SJCRH30 (cell line): ENCODE measurements at regions not wholly inside any gene's neighbourhood (a gene's known extent, or its start where the extent isn't known, plus 50 kb on each side); places are given as distances from the start of the nearest gene placed in this dataset.

ENCODE experiments used
- DNase-seq, 2 experiments: peaks; one replicate each; pipeline ENCODE4 v3.0.0-alpha.2; 2015 to 2020
- H3K27ac ChIP-seq: fragments of 250-450 bp; sonication (Bioruptor Pico); 2 replicates; pipeline ENCODE4 v1.5.1; 2020; ENCODE audit warnings: mild to moderate bottlenecking, moderate library complexity
- H3K27me3 ChIP-seq: fragments of 250-450 bp; sonication (Bioruptor Pico); 2 replicates; pipeline ENCODE4 v1.5.1; 2020; ENCODE audit warnings: mild to moderate bottlenecking, moderate library complexity
- H3K36me3 ChIP-seq: fragments of 250-450 bp; sonication (Bioruptor Pico); 2 replicates; pipeline ENCODE4 v1.5.1; 2020; ENCODE audit warnings: mild to moderate bottlenecking, moderate library complexity
- H3K4me1 ChIP-seq: fragments of 250-450 bp; sonication (Bioruptor Pico); 2 replicates; pipeline ENCODE4 v1.5.1; 2020; ENCODE audit warnings: mild to moderate bottlenecking, moderate library complexity
- H3K4me3 ChIP-seq: fragments of 250-450 bp; sonication (Bioruptor Pico); 2 replicates; pipeline ENCODE4 v1.5.1; 2020; ENCODE audit warnings: mild to moderate bottlenecking, moderate library complexity
- H3K9me3 ChIP-seq: fragments of 250-450 bp; sonication (Bioruptor Pico); replicated peaks from 2 replicates; pipeline ENCODE4 v1.5.1; 2020; ENCODE audit warnings: mild to moderate bottlenecking, moderate library complexity

DNA sequence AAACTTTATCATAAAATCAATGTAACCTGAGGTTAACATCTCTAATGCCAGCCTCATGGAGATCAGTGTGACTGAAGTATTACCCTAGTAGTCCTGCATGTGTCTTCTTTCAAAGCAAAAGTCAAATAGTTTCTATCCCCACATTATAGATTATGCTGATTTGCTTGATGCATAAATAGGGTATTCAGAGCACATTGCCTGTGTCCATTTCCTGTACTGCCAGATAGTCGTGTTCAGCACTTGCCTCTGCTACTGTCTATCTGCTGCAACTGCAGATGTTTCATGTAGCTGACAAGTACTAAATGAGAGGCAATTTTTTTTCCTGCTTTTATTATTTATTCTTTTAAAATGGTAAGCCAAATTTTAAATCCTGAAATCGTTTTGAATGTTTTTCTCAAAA, 348.7 kb downstream of the CHRM3 start:
- Histone ChIP-seq H3K4me3 (no peak overlapping the region), H3K36me3 (no peaks in the 10 kb centered on the region), H3K4me1 (peaks cover 2% of the 10 kb centered on the region; the same call in 1 of the 2 replicates), H3K27me3 (no peaks in the 10 kb centered on the region), H3K9me3 (no peaks in the 10 kb centered on the region), H3K27ac (no peak overlapping the region)
- DNase-seq, result no peak

GRCh38 chr1:239736479-239736878, 350.1 kb downstream of the CHRM3 start:
- Histone ChIP-seq H3K36me3 (no peaks in the 10 kb centered on the region), H3K9me3 (no peaks in the 10 kb centered on the region), H3K27ac (no peak overlapping the region), H3K4me1 (peaks cover 2% of the 10 kb centered on the region; the same call in 1 of the 2 replicates), H3K27me3 (no peaks in the 10 kb centered on the region), H3K4me3 (no peak overlapping the region)
- no peak for DNase-seq

- Histone ChIP-seq H3K27me3 (no peaks in the 10 kb centered on the region), H3K9me3 (no peaks in the 10 kb centered on the region), H3K4me3 (no peak overlapping the region), H3K36me3 (no peaks in the 10 kb centered on the region), H3K4me1 (no peaks in the 10 kb centered on the region; the same call in 1 of the 2 replicates), H3K27ac (no peak overlapping the region)
- DNase-seq, result no peak
These were observed 352.3 kb upstream of the FMN2 start for GRCh38 chr1:239739375-239739774.

DNA sequence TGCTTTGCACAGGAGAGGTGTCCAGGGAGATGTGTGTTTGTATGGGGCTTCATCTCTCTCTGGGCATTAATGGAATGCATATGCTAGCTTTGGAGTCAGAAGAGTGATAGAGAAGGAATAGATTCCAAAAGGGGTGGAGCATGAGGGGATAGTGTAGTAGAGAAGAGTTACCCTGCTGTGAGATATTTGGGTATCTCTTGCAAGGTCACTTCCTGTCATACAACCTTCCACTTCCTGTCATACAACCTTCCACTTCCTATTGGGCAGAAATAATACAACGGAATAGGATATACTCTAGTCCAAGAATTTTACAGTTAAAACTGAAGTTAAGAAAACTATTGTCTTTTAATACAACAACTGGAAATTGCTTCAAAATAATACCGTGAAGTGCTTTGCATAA, 351.8 kb upstream of the FMN2 start:
- no peak for DNase-seq
- no peaks in the 10 kb centered on the region; the same call in 1 of the 2 replicates for H3K4me1 ChIP-seq
- no peaks in the 10 kb centered on the region for H3K9me3 ChIP-seq
- no peaks in the 10 kb centered on the region for H3K36me3 ChIP-seq
- H3K4me3 ChIP-seq, result no peak overlapping the region
- H3K27me3 ChIP-seq, result no peaks in the 10 kb centered on the region
- H3K27ac ChIP-seq, result no peak overlapping the region

DNA sequence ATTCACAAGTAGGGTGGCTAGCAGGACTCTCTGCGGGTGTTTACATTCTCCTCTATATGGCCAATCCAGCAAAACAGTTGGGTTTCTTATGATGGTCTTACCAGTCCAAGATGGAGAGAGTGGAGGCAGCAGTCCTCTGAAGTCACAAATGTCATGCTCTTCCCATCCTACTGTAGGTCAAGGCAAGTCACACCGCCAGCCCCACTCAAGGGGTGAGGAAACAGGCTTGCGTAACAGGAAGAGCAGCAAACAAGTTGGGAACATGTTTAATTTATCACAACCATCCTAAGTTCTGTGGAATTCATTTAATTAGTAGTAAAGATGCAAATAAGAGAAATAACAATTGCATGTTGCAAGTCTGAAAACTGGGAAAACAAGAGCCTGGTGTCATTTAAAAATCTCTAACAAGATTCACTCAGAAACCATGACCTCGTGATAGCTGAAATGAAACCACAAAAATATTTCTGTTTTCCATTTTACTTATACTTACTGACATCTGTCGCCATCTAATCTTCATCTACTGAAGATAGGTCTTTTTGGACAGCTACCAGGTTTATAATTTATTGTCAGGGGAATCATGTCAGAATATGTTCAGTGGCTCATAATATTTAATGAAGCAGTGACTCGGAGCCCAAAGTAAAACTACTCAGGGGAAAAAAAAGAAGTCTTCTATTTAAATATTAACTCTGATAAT, 349.1 kb upstream of the FMN2 start:
- Histone ChIP-seq H3K4me3 (no peak overlapping the region), H3K27me3 (no peaks in the 10 kb centered on the region), H3K9me3 (no peaks in the 10 kb centered on the region), H3K36me3 (no peaks in the 10 kb centered on the region), H3K27ac (no peak overlapping the region), H3K4me1 (no peaks in the 10 kb centered on the region)
- DNase-seq, result no peak

DNA sequence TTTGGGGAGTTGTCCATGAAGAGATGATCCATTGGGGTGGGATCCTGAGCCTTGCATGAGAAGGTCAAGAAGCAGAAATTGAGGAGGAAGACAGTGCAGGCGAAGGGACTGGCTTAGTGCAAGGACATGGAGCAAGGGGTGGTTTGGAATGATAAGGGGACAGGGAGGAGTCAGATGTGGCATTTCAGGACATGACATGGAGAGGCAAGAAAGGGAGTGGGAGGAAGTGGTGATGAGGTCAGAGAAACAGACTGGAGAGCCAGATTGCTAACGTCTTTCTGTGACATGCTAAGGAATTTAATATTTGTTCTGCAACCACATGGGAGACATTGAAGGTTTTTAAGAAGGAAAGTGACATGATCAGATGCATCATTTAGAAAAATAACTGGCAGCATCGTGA, 346.8 kb upstream of the FMN2 start:
- H3K27ac ChIP-seq, result no peak overlapping the region
- no peaks in the 10 kb centered on the region for H3K27me3 ChIP-seq
- H3K9me3 ChIP-seq, result no peaks in the 10 kb centered on the region
- H3K4me3 ChIP-seq, result no peak overlapping the region
- peaks cover 8% of the 10 kb centered on the region; the same call in 1 of the 2 replicates for H3K4me1 ChIP-seq
- H3K36me3 ChIP-seq, result no peaks in the 10 kb centered on the region
- no peak for DNase-seq

GRCh38 chr1:239755107-239755912, 336.4 kb upstream of the FMN2 start:
- Histone ChIP-seq H3K27ac (no peak overlapping the region), H3K36me3 (no peaks in the 10 kb centered on the region), H3K9me3 (no peaks in the 10 kb centered on the region), H3K4me1 (0 out of 2 replicates have a peak, but pooled peaks cover 3% of the 10 kb centered on the region), H3K4me3 (no peak overlapping the region), H3K27me3 (no peaks in the 10 kb centered on the region)
- DNase-seq, result no peak

DNA sequence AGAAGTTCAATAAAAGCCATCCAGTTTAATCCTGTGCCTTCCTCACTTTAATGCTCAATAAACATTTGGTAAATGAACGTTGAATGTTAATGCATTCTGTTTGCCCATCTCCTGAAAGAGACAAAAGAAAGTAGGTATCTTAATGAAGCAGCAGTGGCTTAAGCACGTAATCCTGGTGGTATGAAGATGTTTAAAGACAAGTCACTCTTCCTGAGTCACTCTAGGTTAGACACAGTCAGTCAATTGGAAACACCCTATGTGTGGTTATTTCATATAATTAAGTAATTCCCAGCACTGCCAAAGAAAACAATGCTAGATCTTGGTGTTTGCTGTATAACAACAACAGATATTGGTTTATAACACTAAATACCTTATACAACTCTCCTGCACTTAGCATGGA, 334.0 kb upstream of the FMN2 start:
- no peak for DNase-seq
- no peaks in the 10 kb centered on the region for H3K4me1 ChIP-seq
- no peak overlapping the region for H3K4me3 ChIP-seq
- H3K27ac ChIP-seq, result no peak overlapping the region
- no peaks in the 10 kb centered on the region for H3K27me3 ChIP-seq
- H3K9me3 ChIP-seq, result no peaks in the 10 kb centered on the region
- no peaks in the 10 kb centered on the region for H3K36me3 ChIP-seq

GRCh38 chr1:239758756-239759155, 332.9 kb upstream of the FMN2 start:
- no peak overlapping the region for H3K4me3 ChIP-seq
- H3K9me3 ChIP-seq, result no peaks in the 10 kb centered on the region
- H3K4me1 ChIP-seq, result no peaks in the 10 kb centered on the region
- no peaks in the 10 kb centered on the region for H3K36me3 ChIP-seq
- DNase-seq, result peak in 1 of 2 experiments; percentile 10
- H3K27ac ChIP-seq, result no peak overlapping the region
- H3K27me3 ChIP-seq, result no peaks in the 10 kb centered on the region

GRCh38 chr1:239761509-239761908, 330.2 kb upstream of the FMN2 start:
- Histone ChIP-seq H3K27ac (no peak overlapping the region), H3K27me3 (no peaks in the 10 kb centered on the region), H3K4me3 (no peak overlapping the region), H3K4me1 (peaks cover 11% of the 10 kb centered on the region), H3K36me3 (no peaks in the 10 kb centered on the region), H3K9me3 (no peaks in the 10 kb centered on the region)
- DNase-seq, result no peak

GRCh38 chr1:239763850-239764249, 327.8 kb upstream of the FMN2 start:
- peak in 1 of 2 experiments; percentile 22 for DNase-seq
- H3K27me3 ChIP-seq, result no peaks in the 10 kb centered on the region
- H3K36me3 ChIP-seq, result no peaks in the 10 kb centered on the region
- no peak overlapping the region for H3K27ac ChIP-seq
- H3K4me1 ChIP-seq, result peaks cover 11% of the 10 kb centered on the region
- H3K9me3 ChIP-seq, result no peaks in the 10 kb centered on the region
- H3K4me3 ChIP-seq, result no peak overlapping the region

DNA sequence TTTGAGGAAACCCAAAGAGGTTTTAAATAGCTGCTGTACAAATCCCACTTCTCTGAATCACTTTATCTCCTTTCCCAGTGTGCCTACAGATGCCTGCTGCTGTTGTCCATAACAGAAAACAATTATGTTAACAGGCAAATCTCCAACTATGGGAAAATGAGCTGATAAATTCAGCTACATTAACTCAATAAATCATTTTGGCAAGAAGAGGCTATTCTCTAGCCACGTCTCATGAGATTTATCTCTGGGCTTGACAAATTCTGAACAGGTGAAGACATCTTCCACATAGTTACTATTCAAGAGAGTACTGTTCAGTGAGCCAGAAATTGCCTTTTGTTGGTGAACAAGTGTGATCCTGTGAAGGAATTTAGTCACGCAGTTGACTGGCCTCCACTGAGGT, 327.1 kb upstream of the FMN2 start:
- peak; percentile 26 to 58 for DNase-seq
- H3K9me3 ChIP-seq, result no peaks in the 10 kb centered on the region
- H3K36me3 ChIP-seq, result no peaks in the 10 kb centered on the region

DNA sequence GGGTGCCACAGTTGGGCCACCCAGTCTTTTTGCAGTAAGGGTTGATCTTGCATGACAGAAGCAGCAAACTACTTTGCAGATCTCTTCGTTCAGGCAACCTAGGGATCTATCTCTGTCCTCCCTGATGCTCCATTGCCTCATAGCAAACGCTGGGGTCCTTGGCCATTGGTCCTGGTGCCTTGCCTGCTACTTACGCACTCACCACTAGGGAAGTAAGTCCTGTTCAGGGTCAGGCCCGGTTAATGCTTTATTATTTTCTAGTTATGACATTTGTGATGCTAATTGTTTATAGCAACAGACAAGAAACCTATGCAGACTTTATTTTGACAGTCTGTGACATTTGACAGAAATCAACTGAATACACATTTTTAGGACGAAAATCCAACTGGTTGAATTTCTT, 326.5 kb upstream of the FMN2 start:
- no peak for DNase-seq
- Histone ChIP-seq H3K27ac (peak overlapping the region; percentile 37), H3K36me3 (no peaks in the 10 kb centered on the region), H3K4me1 (peaks cover 11% of the 10 kb centered on the region), H3K4me3 (no peak overlapping the region), H3K27me3 (no peaks in the 10 kb centered on the region), H3K9me3 (no peaks in the 10 kb centered on the region)

More for the DNA sequence above, 327.1 kb upstream of the FMN2 start:
- Histone ChIP-seq H3K4me1 (peaks cover 11% of the 10 kb centered on the region), H3K27me3 (no peaks in the 10 kb centered on the region), H3K27ac (peak overlapping the region; percentile 37), H3K4me3 (no peak overlapping the region)

GRCh38 chr1:239771550-239771949, 320.1 kb upstream of the FMN2 start:
- no peaks in the 10 kb centered on the region for H3K27me3 ChIP-seq
- H3K36me3 ChIP-seq, result no peaks in the 10 kb centered on the region
- DNase-seq, result no peak
- no peaks in the 10 kb centered on the region for H3K9me3 ChIP-seq
- H3K4me1 ChIP-seq, result peaks cover 2% of the 10 kb centered on the region; the same call in 1 of the 2 replicates
- H3K4me3 ChIP-seq, result no peak overlapping the region
- no peak overlapping the region for H3K27ac ChIP-seq

DNA sequence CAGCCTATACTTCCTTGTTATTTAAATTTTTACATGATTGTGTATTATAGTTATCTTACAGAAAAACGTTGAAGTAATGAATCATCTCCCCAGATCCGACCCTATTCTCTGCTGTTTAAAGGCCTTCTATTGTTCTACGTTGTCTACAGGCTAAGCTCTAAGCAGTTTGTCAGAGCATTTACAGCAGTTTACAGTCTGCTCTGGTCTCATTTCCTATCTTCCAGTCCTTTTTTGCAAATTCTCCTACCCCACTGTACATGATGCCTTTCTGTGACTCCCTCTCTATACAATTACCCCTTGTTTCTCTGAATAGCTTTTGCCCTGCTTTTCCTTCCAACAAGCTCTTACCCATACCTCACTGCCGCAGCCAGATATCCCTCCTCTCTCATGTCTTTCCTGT, 319.2 kb upstream of the FMN2 start:
- H3K36me3 ChIP-seq, result no peaks in the 10 kb centered on the region
- no peaks in the 10 kb centered on the region for H3K9me3 ChIP-seq
- no peak overlapping the region for H3K4me3 ChIP-seq
- peaks cover 2% of the 10 kb centered on the region; the same call in 1 of the 2 replicates for H3K4me1 ChIP-seq
- no peak for DNase-seq
- no peak overlapping the region for H3K27ac ChIP-seq
- H3K27me3 ChIP-seq, result no peaks in the 10 kb centered on the region
